ENCODE measurements at regions not wholly inside any gene's neighbourhood (a gene's known extent, or its start where the extent isn't known, plus 50 kb on each side); places are given as distances from the start of the nearest gene placed in this dataset.

- TF ChIP-seq TAF1 (IDR thresholded peaks at IDR 0.05; ENCODE audit: borderline replicate concordance, insufficient read depth, low read length) (no peak), SIN3A (IDR thresholded peaks at IDR 0.05; ENCODE audit: borderline replicate concordance, insufficient read depth, low read length) (no peak), POLR2AphosphoS5 (IDR thresholded peaks at IDR 0.05; ENCODE audit: low read depth, low read length) (no peak), FOXP2 (optimal IDR thresholded peaks at IDR 0.05; ENCODE audit: borderline replicate concordance, extremely low read depth, extremely low read length, insufficient read depth) (no peak), REST (IDR thresholded peaks at IDR 0.05; ENCODE audit: insufficient read depth in 1 of 2, low read depth in 2 of 2, low read length in 2 of 2) (no peak)
These were observed 2021.1 kb upstream of the CELF4 start for GRCh38 chr18:39586741-39587140.

- TF ChIP-seq SIN3A (IDR thresholded peaks at IDR 0.05; ENCODE audit: borderline replicate concordance, insufficient read depth, low read length) (no peak), TAF1 (IDR thresholded peaks at IDR 0.05; ENCODE audit: borderline replicate concordance, insufficient read depth, low read length) (no peak), POLR2AphosphoS5 (IDR thresholded peaks at IDR 0.05; ENCODE audit: low read depth, low read length) (no peak), FOXP2 (optimal IDR thresholded peaks at IDR 0.05; ENCODE audit: borderline replicate concordance, extremely low read depth, extremely low read length, insufficient read depth) (no peak), REST (IDR thresholded peaks at IDR 0.05; ENCODE audit: insufficient read depth in 1 of 2, low read depth in 2 of 2, low read length in 2 of 2) (no peak)
These were observed 2009.3 kb upstream of the CELF4 start for GRCh38 chr18:39574897-39575296.

- TF ChIP-seq SIN3A (IDR thresholded peaks at IDR 0.05; ENCODE audit: borderline replicate concordance, insufficient read depth, low read length) = no peak
These were observed 2005.9 kb upstream of the CELF4 start for GRCh38 chr18:39571511-39571910.

GRCh38 chr18:39564716-39565115 lies 1999.1 kb upstream of the CELF4 start:
- no peak for TF ChIP-seq FOXP2 (optimal IDR thresholded peaks at IDR 0.05; ENCODE audit: borderline replicate concordance, extremely low read depth, extremely low read length, insufficient read depth)
- TF ChIP-seq REST (IDR thresholded peaks at IDR 0.05; ENCODE audit: insufficient read depth in 1 of 2, low read depth in 2 of 2, low read length in 2 of 2) = no peak
- TF ChIP-seq SIN3A (IDR thresholded peaks at IDR 0.05; ENCODE audit: borderline replicate concordance, insufficient read depth, low read length) = no peak

GRCh38 chr18:39561126-39561525 lies 1995.5 kb upstream of the CELF4 start:
- TF ChIP-seq FOXP2 (optimal IDR thresholded peaks at IDR 0.05; ENCODE audit: borderline replicate concordance, extremely low read depth, extremely low read length, insufficient read depth) (no peak), SIN3A (IDR thresholded peaks at IDR 0.05; ENCODE audit: borderline replicate concordance, insufficient read depth, low read length) (no peak), TAF1 (IDR thresholded peaks at IDR 0.05; ENCODE audit: borderline replicate concordance, insufficient read depth, low read length) (no peak), REST (IDR thresholded peaks at IDR 0.05; ENCODE audit: insufficient read depth in 1 of 2, low read depth in 2 of 2, low read length in 2 of 2) (no peak), POLR2AphosphoS5 (IDR thresholded peaks at IDR 0.05; ENCODE audit: low read depth, low read length) (no peak)

Measured in PFSK-1 (cell line).